Immature natural killer cell (primary cell): ENCODE measurements at regions not wholly inside any gene's neighbourhood (a gene's known extent, or its start where the extent isn't known, plus 50 kb on each side); places are given as distances from the start of the nearest gene placed in this dataset.

Source experiments
- DNase-seq, 3 donors: peaks; one replicate each; pipeline ENCODE4 v3.0.0; 2022; ENCODE audit warnings: mixed read lengths in 1 of 3
- H3K27ac Mint-ChIP-seq, 6 donors: one replicate each; pipeline ENCODE4 v1.8.0; 2020; ENCODE audit warnings: mixed read lengths in 6 of 6, mild to moderate bottlenecking in 5 of 6, inconsistent platforms in 4 of 6, moderate library complexity in 3 of 6
- H3K27me3 Mint-ChIP-seq, 3 donors: one replicate each; pipeline ENCODE4 v1.8.0; 2020 to 2021; ENCODE audit warnings: low read depth in 3 of 3, mild to moderate bottlenecking in 3 of 3, mixed read lengths in 3 of 3, moderate library complexity in 3 of 3, inconsistent platforms in 1 of 3
- H3K36me3 Mint-ChIP-seq, 3 donors: one replicate each; pipeline ENCODE4 v1.8.0; 2020; ENCODE audit warnings: mixed read lengths in 3 of 3, inconsistent platforms in 2 of 3, mild to moderate bottlenecking in 2 of 3
- H3K4me1 Mint-ChIP-seq, 2 donors: one replicate each; pipeline ENCODE4 v1.8.0; 2020; ENCODE audit warnings: inconsistent platforms in 2 of 2, mild to moderate bottlenecking in 2 of 2, mixed read lengths in 2 of 2, moderate library complexity in 1 of 2
- H3K4me3 Mint-ChIP-seq, 5 donors: one replicate each; pipeline ENCODE4 v1.8.0; 2020; ENCODE audit warnings: mild to moderate bottlenecking in 5 of 5, mixed read lengths in 5 of 5, inconsistent platforms in 3 of 5, moderate library complexity in 3 of 5
- H3K9me3 Mint-ChIP-seq, 6 donors: one replicate each; pipeline ENCODE4 v1.8.0; 2020; ENCODE audit warnings: mild to moderate bottlenecking in 6 of 6, mixed read lengths in 6 of 6, inconsistent platforms in 4 of 6, moderate library complexity in 3 of 6

DNA sequence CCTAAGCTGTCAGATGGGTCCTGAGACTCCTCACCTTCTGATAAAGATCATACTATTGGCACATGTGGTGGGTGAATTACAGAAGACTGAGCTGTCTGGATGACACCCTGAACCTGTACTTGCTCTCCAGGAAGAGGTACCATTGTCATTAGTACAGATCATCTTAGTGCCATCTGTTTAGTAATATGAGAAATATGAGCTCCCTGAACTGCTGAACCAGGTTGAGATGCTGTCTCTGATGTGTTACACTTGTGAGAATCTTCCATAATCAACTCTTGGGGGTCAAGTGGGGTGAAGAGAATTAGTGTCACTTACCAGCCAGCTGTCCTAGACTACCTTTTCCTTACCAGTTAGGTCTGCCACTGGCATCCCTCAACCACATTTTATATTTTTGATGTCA, 531.0 kb downstream of the EPHA7 start:
- no peak overlapping the region for H3K27ac Mint-ChIP-seq
- H3K27me3 Mint-ChIP-seq = peaks cover 0 to 3% (median 0%) of the 10 kb centered on the region in 3 donors
- no peak overlapping the region for H3K4me3 Mint-ChIP-seq
- H3K36me3 Mint-ChIP-seq = no peaks in the 10 kb centered on the region
- no peaks in the 10 kb centered on the region for H3K4me1 Mint-ChIP-seq
- H3K9me3 Mint-ChIP-seq = peaks cover 11 to 28% (median 21%) of the 10 kb centered on the region in 6 donors
- no peak for DNase-seq

DNA sequence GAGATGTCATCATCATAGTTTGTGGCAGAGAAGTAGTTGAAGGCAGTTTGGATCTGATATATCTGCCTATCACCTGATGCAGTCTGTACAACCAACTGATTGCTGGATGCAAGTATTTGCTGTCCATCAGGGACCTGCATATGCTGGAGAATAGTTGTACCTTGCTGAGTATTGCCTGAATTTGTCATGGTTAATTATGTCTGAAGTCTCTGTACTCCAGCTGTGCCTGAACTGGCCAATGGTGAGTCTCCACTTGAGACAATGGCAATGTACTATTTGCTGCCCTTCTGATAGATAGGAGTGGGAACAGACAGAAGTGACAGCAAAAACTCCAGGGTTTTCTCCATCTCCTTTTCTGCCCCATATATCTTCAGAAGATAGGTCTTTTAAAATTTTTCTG, 531.5 kb downstream of the EPHA7 start:
- no peaks in the 10 kb centered on the region for H3K4me1 Mint-ChIP-seq
- peaks cover 14 to 31% (median 24%) of the 10 kb centered on the region in 6 donors for H3K9me3 Mint-ChIP-seq
- H3K27me3 Mint-ChIP-seq = peaks cover 0 to 4% (median 0%) of the 10 kb centered on the region in 3 donors

DNA sequence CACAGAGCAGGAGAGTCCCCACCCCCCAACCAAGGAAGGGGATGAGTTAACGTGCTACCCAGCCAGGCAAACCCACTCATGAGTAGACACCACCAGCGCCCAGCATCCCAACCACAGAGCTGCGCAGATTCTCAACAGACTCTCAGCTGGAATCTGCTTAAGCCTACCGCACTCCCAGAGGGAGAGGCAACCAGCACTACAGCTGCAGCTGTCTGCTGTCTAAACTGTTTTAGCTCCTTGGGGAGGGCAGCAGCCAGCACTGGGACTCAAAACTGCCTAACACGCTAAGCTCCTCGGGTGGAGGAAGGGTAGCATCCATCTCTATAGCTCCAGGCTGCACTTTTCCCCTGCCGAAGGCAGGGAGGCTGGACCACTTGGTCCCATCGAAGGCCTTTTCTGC, 539.8 kb downstream of the EPHA7 start:
- H3K36me3 Mint-ChIP-seq = peaks cover 0 to 3% (median 0%) of the 10 kb centered on the region in 3 donors
- peaks cover 20 to 39% (median 37%) of the 10 kb centered on the region in 6 donors for H3K9me3 Mint-ChIP-seq
- peaks cover 0 to 3% (median 0%) of the 10 kb centered on the region in 3 donors for H3K27me3 Mint-ChIP-seq
- DNase-seq = no peak
- no peaks in the 10 kb centered on the region for H3K4me1 Mint-ChIP-seq
- no peak overlapping the region for H3K27ac Mint-ChIP-seq
- no peak overlapping the region for H3K4me3 Mint-ChIP-seq

More for the DNA sequence above, 531.5 kb downstream of the EPHA7 start:
- Mint-ChIP-seq H3K4me3 (no peak overlapping the region), H3K36me3 (no peaks in the 10 kb centered on the region), H3K27ac (no peak overlapping the region)
- no peak for DNase-seq

DNA sequence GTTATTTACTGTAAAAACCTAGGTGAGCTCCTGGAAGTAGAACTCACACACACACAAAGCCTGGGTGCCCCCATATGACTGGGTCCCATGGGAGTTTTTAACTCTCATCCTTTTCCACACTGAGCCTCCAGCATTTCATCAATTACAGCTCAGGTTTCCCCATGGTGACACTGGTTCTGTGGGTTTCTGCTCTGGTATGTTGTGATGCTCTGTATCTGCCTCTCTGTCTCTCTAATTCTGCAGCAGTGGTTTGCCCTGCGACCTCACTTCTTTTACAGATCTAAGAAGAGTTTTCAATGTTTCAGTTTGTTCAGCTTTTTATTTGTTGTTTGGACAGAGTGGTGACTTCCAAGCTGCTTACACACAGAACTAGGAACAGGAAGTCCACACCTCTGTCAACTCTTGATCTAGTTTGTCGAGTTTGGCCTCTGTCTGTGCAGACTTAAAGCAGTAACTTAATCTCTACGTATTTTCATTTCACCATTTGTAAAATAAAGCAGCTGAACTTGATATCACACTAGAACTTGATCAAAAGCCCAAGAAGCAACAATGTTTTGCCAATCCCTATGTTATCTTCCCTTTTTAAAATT, 554.3 kb downstream of the EPHA7 start:
- Mint-ChIP-seq H3K27ac (no peak overlapping the region), H3K9me3 (peaks cover 7 to 42% (median 18%) of the 10 kb centered on the region in 6 donors), H3K4me1 (no peaks in the 10 kb centered on the region), H3K36me3 (no peaks in the 10 kb centered on the region), H3K4me3 (no peak overlapping the region), H3K27me3 (peaks cover 0 to 1% (median 0%) of the 10 kb centered on the region in 3 donors)
- no peak for DNase-seq

DNA sequence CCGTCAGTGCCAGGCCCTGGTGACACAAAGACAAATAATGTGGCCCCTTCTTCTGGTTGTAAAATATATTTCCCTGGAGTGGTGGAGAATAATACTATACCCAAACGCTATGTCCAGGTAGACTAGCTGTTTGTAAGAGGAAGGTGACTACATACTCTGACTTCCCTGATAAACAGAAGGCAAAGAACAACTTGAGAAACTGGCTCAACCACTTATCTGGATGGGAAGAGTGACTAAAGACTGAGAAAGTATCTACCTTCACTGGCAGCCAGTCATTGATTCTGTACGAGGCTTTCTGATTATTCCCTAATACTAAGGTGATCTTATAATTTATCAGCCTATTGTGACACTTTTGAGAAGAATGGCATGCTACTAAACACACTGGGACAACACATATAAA, 569.7 kb downstream of the EPHA7 start:
- H3K4me3 Mint-ChIP-seq = no peak overlapping the region
- H3K4me1 Mint-ChIP-seq = no peaks in the 10 kb centered on the region
- DNase-seq = no peak
- H3K27ac Mint-ChIP-seq = no peak overlapping the region
- H3K27me3 Mint-ChIP-seq = no peaks in the 10 kb centered on the region
- peaks cover 0 to 3% (median 0%) of the 10 kb centered on the region in 3 donors for H3K36me3 Mint-ChIP-seq
- H3K9me3 Mint-ChIP-seq = peaks cover 2 to 48% (median 28%) of the 10 kb centered on the region in 6 donors

DNA sequence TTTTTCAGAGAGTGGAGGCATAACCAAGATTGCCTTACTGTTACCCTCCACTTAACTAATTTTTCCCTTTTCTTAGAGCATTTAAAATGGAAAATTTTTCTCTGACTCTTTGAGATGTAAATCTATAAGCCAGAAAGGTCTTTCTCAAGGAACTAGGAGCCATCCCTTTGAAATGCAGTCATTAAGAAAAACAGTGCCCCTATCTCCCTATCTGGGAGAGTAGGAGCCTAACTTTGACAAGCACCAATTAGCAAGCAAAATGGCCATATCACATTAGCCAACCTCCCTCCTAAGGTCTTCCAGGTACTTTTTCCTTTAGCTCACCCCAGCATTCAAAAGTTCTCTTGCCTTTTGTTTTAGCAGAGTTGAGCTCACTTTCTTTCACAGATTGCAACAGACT, 570.5 kb downstream of the EPHA7 start:
- DNase-seq = no peak
- Mint-ChIP-seq H3K36me3 (peaks cover 0 to 3% (median 0%) of the 10 kb centered on the region in 3 donors), H3K27me3 (no peaks in the 10 kb centered on the region), H3K4me3 (no peak overlapping the region), H3K9me3 (peaks cover 2 to 48% (median 27%) of the 10 kb centered on the region in 6 donors), H3K4me1 (no peaks in the 10 kb centered on the region), H3K27ac (no peak overlapping the region)

DNA sequence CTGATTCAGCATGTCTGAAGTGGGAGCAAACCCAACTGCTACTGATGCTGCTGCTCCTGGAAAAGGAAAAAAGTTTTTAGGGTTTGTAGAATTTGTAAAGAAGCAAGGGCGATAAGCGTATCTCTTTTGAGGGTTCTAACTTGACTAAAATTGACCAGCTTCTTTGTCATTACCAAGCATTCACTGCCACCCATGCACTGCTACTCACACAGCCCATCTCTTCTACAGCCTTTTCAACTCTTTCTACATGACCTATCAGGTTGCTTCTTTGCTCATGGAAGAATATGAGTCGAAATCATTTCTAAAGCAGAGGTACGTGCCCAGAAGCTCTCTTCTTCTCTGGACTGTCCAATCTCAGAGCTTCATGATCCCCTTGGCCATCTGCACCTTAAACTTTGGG, 570.9 kb downstream of the EPHA7 start:
- Mint-ChIP-seq H3K4me3 (no peak overlapping the region), H3K4me1 (no peaks in the 10 kb centered on the region), H3K27me3 (no peaks in the 10 kb centered on the region), H3K36me3 (peaks cover 0 to 3% (median 0%) of the 10 kb centered on the region in 3 donors), H3K9me3 (peaks cover 2 to 48% (median 25%) of the 10 kb centered on the region in 6 donors), H3K27ac (no peak overlapping the region)
- no peak for DNase-seq

DNA sequence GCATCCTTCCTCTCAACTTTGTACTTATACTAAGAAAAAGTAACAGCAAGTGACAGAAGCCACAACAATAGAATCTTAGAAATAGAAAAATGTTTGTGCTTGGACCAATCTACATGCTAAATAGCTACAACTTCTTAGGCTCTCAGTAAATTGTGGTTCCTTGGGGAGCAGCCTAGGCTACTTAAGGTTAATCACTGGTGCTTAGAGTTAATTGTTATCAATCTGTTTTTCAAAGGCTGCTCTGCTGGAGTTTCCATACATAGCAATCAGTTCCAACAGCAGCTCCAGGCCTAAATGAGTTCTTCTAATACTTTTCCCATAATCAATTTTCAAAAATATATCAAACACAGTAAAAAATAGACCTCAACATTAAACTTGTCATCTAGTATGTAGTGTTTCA, 571.4 kb downstream of the EPHA7 start:
- Mint-ChIP-seq H3K9me3 (peaks cover 2 to 48% (median 25%) of the 10 kb centered on the region in 6 donors), H3K27me3 (no peaks in the 10 kb centered on the region), H3K27ac (no peak overlapping the region), H3K4me1 (no peaks in the 10 kb centered on the region), H3K36me3 (peaks cover 0 to 3% (median 0%) of the 10 kb centered on the region in 3 donors), H3K4me3 (no peak overlapping the region)
- no peak for DNase-seq

DNA sequence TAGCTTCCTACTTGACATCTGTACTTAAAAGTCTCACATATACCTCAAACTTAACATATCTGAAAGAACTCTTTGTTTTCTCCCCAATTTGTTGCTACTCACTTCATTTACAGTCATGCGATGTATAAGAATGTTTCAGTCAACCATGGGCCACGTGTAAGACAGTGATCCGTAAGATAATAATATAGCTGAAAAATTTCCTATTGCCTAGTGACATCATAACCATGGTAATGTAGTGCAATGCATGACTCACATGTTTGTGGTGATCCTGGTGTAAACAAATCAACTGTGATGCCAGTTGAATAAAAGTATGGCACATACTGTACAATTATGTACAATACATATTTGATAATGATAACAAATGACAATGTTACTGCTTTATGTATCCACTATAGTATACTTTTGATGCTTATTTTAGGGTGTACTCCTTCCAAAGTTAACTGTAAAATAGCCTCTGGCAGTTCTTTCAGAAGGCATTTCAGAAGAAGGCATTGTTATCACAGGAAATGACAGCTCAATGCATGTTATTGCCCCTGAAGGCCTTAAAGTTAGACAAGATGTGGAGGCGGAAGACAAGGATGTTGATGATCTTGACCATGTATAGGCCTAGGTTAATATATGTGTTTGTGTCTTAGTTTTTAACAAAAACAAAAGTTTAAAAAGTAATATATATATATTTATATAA, 579.0 kb downstream of the EPHA7 start:
- DNase-seq = no peak
- Mint-ChIP-seq H3K4me3 (no peak overlapping the region), H3K36me3 (no peaks in the 10 kb centered on the region), H3K9me3 (peaks cover 2 to 25% (median 10%) of the 10 kb centered on the region in 6 donors), H3K27ac (no peak overlapping the region), H3K4me1 (no peaks in the 10 kb centered on the region), H3K27me3 (peaks cover 0 to 1% (median 0%) of the 10 kb centered on the region in 3 donors)

DNA sequence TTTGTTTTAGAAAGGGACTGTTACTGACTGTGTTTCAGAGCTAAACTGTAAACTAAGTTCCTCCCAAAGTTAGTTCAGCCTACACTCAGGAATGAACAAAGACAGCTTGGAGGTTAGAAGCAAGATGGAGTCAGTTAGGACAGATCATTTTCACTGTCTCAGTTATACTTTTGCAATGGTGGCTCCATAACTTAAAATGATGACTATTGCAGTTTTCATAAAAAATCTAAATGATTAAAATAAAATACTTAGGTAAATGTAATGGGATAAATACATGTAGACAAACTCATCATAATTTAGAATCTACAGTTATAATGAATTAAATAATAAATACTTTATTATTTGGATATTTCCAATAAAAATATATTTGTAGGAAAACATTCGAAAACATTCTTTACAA, 590.6 kb downstream of the EPHA7 start:
- Mint-ChIP-seq H3K9me3 (peaks cover 7 to 37% (median 14%) of the 10 kb centered on the region in 6 donors), H3K27ac (no peak overlapping the region), H3K4me3 (no peak overlapping the region), H3K4me1 (no peaks in the 10 kb centered on the region), H3K36me3 (no peaks in the 10 kb centered on the region), H3K27me3 (peaks cover 0 to 3% (median 0%) of the 10 kb centered on the region in 3 donors)
- DNase-seq = no peak

DNA sequence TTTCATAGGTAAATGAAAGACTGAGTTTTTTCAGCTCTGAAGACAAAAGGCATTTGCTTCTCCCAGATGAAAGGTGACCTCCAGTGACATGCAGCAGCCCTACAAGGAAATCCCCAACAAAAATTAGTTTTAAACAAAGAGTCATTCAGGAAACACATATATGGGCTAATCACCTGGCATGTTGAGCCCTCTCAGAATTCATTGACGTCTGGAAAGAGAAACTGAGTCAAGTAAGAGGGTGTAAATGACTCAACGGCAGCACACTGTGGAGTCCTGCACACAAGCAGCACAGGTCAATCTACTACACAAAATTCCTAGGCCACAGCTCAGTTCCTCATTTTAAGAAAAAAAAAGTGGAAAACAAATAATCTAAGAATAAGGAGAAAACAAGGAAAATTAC, 592.3 kb downstream of the EPHA7 start:
- Mint-ChIP-seq H3K4me1 (no peaks in the 10 kb centered on the region), H3K36me3 (no peaks in the 10 kb centered on the region), H3K27me3 (peaks cover 0 to 3% (median 0%) of the 10 kb centered on the region in 3 donors), H3K27ac (no peak overlapping the region), H3K4me3 (no peak overlapping the region), H3K9me3 (peaks cover 4 to 26% (median 12%) of the 10 kb centered on the region in 6 donors)
- no peak for DNase-seq

DNA sequence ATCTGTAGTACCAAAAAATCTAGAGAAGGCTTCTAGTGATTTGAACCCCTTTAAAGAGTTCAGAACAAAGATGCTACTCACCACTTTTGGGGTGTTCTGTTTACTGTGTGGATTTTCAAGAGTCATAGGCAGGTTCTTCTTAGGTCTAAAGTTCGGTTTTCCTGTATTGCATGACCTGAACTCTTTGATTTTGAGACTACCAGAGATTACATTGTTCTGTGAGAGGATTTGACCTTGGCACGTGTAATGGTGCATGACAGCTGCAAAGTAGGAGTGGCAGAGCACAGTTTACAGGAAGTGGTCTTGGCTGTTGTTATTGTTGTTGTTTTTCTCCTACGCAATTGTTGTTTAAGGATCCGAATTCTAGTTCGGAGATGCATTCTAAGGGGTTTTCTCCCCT, 592.7 kb downstream of the EPHA7 start:
- H3K4me1 Mint-ChIP-seq = no peaks in the 10 kb centered on the region
- H3K27ac Mint-ChIP-seq = no peak overlapping the region
- H3K36me3 Mint-ChIP-seq = no peaks in the 10 kb centered on the region
- peaks cover 0 to 3% (median 0%) of the 10 kb centered on the region in 3 donors for H3K27me3 Mint-ChIP-seq
- no peak overlapping the region for H3K4me3 Mint-ChIP-seq
- no peak for DNase-seq
- H3K9me3 Mint-ChIP-seq = peaks cover 4 to 29% (median 12%) of the 10 kb centered on the region in 6 donors

DNA sequence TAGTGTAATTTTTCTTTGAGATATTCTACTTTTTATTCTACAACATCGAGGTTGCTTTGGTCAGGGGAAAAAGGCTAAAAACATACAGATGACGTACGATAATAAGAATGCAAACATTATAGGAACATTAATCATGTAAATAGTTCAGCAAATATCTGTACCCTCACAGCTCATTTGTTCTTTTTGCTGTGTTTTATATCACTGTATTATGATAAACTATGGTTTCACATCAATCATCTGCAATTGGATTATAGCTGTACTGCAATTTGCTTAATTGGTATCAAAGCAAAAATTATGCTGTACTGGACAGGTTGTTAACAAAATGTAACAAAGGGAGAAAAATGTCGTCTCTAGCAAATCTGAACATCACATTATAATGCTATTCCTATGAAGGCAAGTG, 597.1 kb downstream of the EPHA7 start:
- H3K36me3 Mint-ChIP-seq = no peaks in the 10 kb centered on the region
- no peaks in the 10 kb centered on the region for H3K4me1 Mint-ChIP-seq
- H3K4me3 Mint-ChIP-seq = no peak overlapping the region
- no peaks in the 10 kb centered on the region for H3K27me3 Mint-ChIP-seq
- peaks cover 3 to 38% (median 15%) of the 10 kb centered on the region in 6 donors for H3K9me3 Mint-ChIP-seq
- DNase-seq = no peak
- no peak overlapping the region for H3K27ac Mint-ChIP-seq

DNA sequence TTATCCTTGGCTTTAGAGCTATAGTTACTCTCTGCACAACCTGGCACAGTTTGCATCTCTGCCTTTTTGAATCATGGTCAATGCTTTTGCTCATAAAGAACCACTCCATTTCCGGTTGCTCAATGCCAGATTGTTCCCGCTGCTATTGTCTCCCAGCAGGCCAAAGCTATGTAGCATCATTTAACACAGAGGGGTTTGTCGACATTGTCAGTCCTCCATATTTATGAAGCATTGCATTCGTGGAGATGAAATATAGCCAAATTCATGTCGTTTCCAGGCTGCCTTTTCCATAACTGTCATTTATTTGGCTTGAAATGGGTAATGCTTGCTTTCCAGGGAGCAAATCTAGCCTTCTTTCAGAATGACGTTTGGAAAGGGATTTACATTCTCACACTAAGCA, 598.8 kb downstream of the EPHA7 start:
- H3K9me3 Mint-ChIP-seq = peaks cover 2 to 34% (median 7%) of the 10 kb centered on the region in 6 donors
- H3K4me1 Mint-ChIP-seq = no peaks in the 10 kb centered on the region
- no peak overlapping the region for H3K4me3 Mint-ChIP-seq
- H3K27me3 Mint-ChIP-seq = no peaks in the 10 kb centered on the region
- no peaks in the 10 kb centered on the region for H3K36me3 Mint-ChIP-seq
- no peak overlapping the region for H3K27ac Mint-ChIP-seq
- DNase-seq = no peak
